ACC112 (cell line): ENCODE measurements at regions not wholly inside any gene's neighbourhood (a gene's known extent, or its start where the extent isn't known, plus 50 kb on each side); places are given as distances from the start of the nearest gene placed in this dataset.
"Not testable (repeated sequence)": the region's sequence is repeated elsewhere in the genome, so short reads cannot be mapped to it uniquely, and the experiment has no call there.

Source experiments
- H2AFZ ChIP-seq: fragments of 200-600 bp; sonication (generic); one replicate; pipeline ENCODE4 v1.6.0; 2017; ENCODE audit warnings: antibody characterized with exemption, low read length; ENCODE audit not compliant: unreplicated experiment
- H3K27ac ChIP-seq: fragments of 200-600 bp; sonication (generic); 2 replicates; pipeline ENCODE4 v1.5.1; 2014; ENCODE audit warnings: low read depth, mild to moderate bottlenecking, antibody characterized with exemption, low read length, moderate library complexity
- H3K27me3 ChIP-seq: fragments of 200-600 bp; sonication (generic); 2 replicates; pipeline ENCODE4 v1.6.1; 2014; ENCODE audit warnings: mild to moderate bottlenecking, antibody characterized with exemption, low read length, moderate library complexity, mixed read lengths; ENCODE audit not compliant: insufficient read depth
- H3K36me3 ChIP-seq: fragments of 200-600 bp; sonication (generic); 2 replicates; pipeline ENCODE4 v1.6.1; 2016; ENCODE audit warnings: mild to moderate bottlenecking, antibody characterized with exemption, low read length, moderate library complexity, mixed read lengths; ENCODE audit not compliant: insufficient read depth
- H3K4me1 ChIP-seq: fragments of 200-600 bp; sonication (generic); one replicate; pipeline ENCODE4 v1.6.1; 2016; ENCODE audit warnings: low read length, mixed read lengths; ENCODE audit not compliant: insufficient read depth, unreplicated experiment, control insufficient read depth
- H3K4me3 ChIP-seq: fragments of 200-600 bp; sonication (generic); 2 replicates; pipeline ENCODE4 v1.5.1; 2014; ENCODE audit warnings: mild to moderate bottlenecking, low read depth, low read length
- H3K79me2 ChIP-seq: fragments of 200-600 bp; sonication (generic); one replicate; pipeline ENCODE4 v1.6.0; 2016; ENCODE audit warnings: low read length; ENCODE audit not compliant: control insufficient read depth, unreplicated experiment, insufficient read depth

GRCh38 chrX:155757046-155757759 lies 123.9 kb upstream of the VAMP7 start:
- H3K27ac ChIP-seq, result no peak overlapping the region
- no peaks in the 10 kb centered on the region for H3K4me1 ChIP-seq
- H3K27me3 ChIP-seq, result no peaks in the 10 kb centered on the region
- no peak overlapping the region for H3K4me3 ChIP-seq
- no peaks in the 10 kb centered on the region for H3K79me2 ChIP-seq
- H2AFZ ChIP-seq, result no peak overlapping the region
- no peaks in the 10 kb centered on the region for H3K36me3 ChIP-seq

GRCh38 chrX:155755706-155756337 lies 125.3 kb upstream of the VAMP7 start:
- H3K27ac ChIP-seq, result no peak overlapping the region
- H2AFZ ChIP-seq, result no peak overlapping the region
- no peaks in the 10 kb centered on the region for H3K79me2 ChIP-seq
- no peaks in the 10 kb centered on the region for H3K4me1 ChIP-seq
- H3K36me3 ChIP-seq, result no peaks in the 10 kb centered on the region
- H3K4me3 ChIP-seq, result no peak overlapping the region
- no peaks in the 10 kb centered on the region for H3K27me3 ChIP-seq

- H2AFZ ChIP-seq, result no peak overlapping the region
- peaks cover 3% of the 10 kb centered on the region for H3K4me1 ChIP-seq
- no peak overlapping the region for H3K4me3 ChIP-seq
- H3K36me3 ChIP-seq, result no peaks in the 10 kb centered on the region
- H3K79me2 ChIP-seq, result no peaks in the 10 kb centered on the region
- H3K27me3 ChIP-seq, result no peaks in the 10 kb centered on the region
- no peak overlapping the region for H3K27ac ChIP-seq
Observed at GRCh38 chrX:155751131-155751530, 130.0 kb upstream of the VAMP7 start.

- no peak overlapping the region for H3K4me3 ChIP-seq
- peaks cover 4% of the 10 kb centered on the region for H3K4me1 ChIP-seq
- H3K36me3 ChIP-seq, result no peaks in the 10 kb centered on the region
- no peak overlapping the region for H2AFZ ChIP-seq
- H3K27me3 ChIP-seq, result no peaks in the 10 kb centered on the region
- no peaks in the 10 kb centered on the region for H3K79me2 ChIP-seq
- no peak overlapping the region for H3K27ac ChIP-seq
Observed at GRCh38 chrX:155747520-155747919, 133.6 kb upstream of the VAMP7 start.

GRCh38 chrX:155745792-155746191 lies 133.0 kb upstream of the TMLHE start:
- no peak overlapping the region for H3K27ac ChIP-seq

GRCh38 chrX:155744534-155744933 lies 131.8 kb upstream of the TMLHE start:
- Histone ChIP-seq H3K79me2 (no peaks in the 10 kb centered on the region), H2AFZ (no peak overlapping the region), H3K4me1 (peaks cover 4% of the 10 kb centered on the region), H3K27ac (no peak overlapping the region), H3K27me3 (no peaks in the 10 kb centered on the region), H3K4me3 (peak overlapping the region; percentile 28), H3K36me3 (no peaks in the 10 kb centered on the region)

More at GRCh38 chrX:155745792-155746191, 133.0 kb upstream of the TMLHE start:
- H3K27me3 ChIP-seq, result no peaks in the 10 kb centered on the region
- H3K36me3 ChIP-seq, result no peaks in the 10 kb centered on the region
- peaks cover 4% of the 10 kb centered on the region for H3K4me1 ChIP-seq
- H3K79me2 ChIP-seq, result no peaks in the 10 kb centered on the region
- H3K4me3 ChIP-seq, result no peak overlapping the region
- H2AFZ ChIP-seq, result no peak overlapping the region

- H3K79me2 ChIP-seq, H3K27ac ChIP-seq, H3K27me3 ChIP-seq, H3K4me3 ChIP-seq, H2AFZ ChIP-seq, H3K4me1 ChIP-seq, H3K36me3 ChIP-seq: not testable (repeated sequence)
Observed at GRCh38 chrX:155728335-155728734, 115.6 kb upstream of the TMLHE start.

GRCh38 chrX:155718972-155719586 lies 106.3 kb upstream of the TMLHE start:
- H3K79me2 ChIP-seq, result no peaks in the 10 kb centered on the region
- H3K4me3 ChIP-seq, result no peak overlapping the region
- H3K27ac ChIP-seq, result no peak overlapping the region
- H3K36me3 ChIP-seq, result no peaks in the 10 kb centered on the region
- H3K4me1 ChIP-seq, result no peaks in the 10 kb centered on the region
- H3K27me3 ChIP-seq, result no peaks in the 10 kb centered on the region
- no peak overlapping the region for H2AFZ ChIP-seq

- no peak overlapping the region for H3K27ac ChIP-seq
- H3K4me1 ChIP-seq, result no peaks in the 10 kb centered on the region
- no peaks in the 10 kb centered on the region for H3K79me2 ChIP-seq
- no peaks in the 10 kb centered on the region for H3K36me3 ChIP-seq
- no peak overlapping the region for H3K4me3 ChIP-seq
- H2AFZ ChIP-seq, result no peak overlapping the region
- no peaks in the 10 kb centered on the region for H3K27me3 ChIP-seq
Observed at GRCh38 chrX:155715141-155715540, 102.4 kb upstream of the TMLHE start.

GRCh38 chrX:155695419-155695818 lies 82.7 kb upstream of the TMLHE start:
- Histone ChIP-seq H3K27me3 (no peaks in the 10 kb centered on the region), H3K4me3 (no peak overlapping the region), H3K27ac (no peak overlapping the region), H3K36me3 (no peaks in the 10 kb centered on the region), H2AFZ (no peak overlapping the region), H3K4me1 (no peaks in the 10 kb centered on the region), H3K79me2 (no peaks in the 10 kb centered on the region)

- Histone ChIP-seq H3K79me2 (no peaks in the 10 kb centered on the region), H3K27me3 (no peaks in the 10 kb centered on the region), H2AFZ (no peak overlapping the region), H3K36me3 (no peaks in the 10 kb centered on the region), H3K4me3 (no peak overlapping the region), H3K4me1 (no peaks in the 10 kb centered on the region), H3K27ac (no peak overlapping the region)
Observed at GRCh38 chrX:155694649-155695048, 81.9 kb upstream of the TMLHE start.
